Renal cortex interstitium (tissue), 11 donors: ENCODE measurements at regions not wholly inside any gene's neighbourhood (a gene's known extent, or its start where the extent isn't known, plus 50 kb on each side); places are given as distances from the start of the nearest gene placed in this dataset.

Experiments used
- DNase-seq, 11 donors: peaks; one replicate each; pipeline ENCODE4 v3.0.0-alpha.2; 2013; ENCODE audit warnings: low read depth in 9 of 11, low spot score in 4 of 11; ENCODE audit errors: extremely low read depth in 1 of 11

- DNase-seq = no peak
Observed at GRCh38 chr14:88929656-88930436, 105.4 kb downstream of the TTC8 start.

GRCh38 chr14:88931321-88932110, 107.1 kb downstream of the TTC8 start:
- no peak for DNase-seq

- peak in 4 of 11 donors; percentile 7 to 16 (median 9) for DNase-seq
Observed at GRCh38 chr14:88933191-88933590, 108.7 kb downstream of the TTC8 start.

GRCh38 chr14:88934351-88934806, 109.9 kb downstream of the TTC8 start:
- DNase-seq = peak in 10 of 11 donors; percentile 20 to 61 (median 34)

- DNase-seq = no peak
Observed at GRCh38 chr14:88935083-88935482, 110.6 kb downstream of the TTC8 start.

GRCh38 chr14:88937706-88938105, 113.3 kb downstream of the TTC8 start:
- no peak for DNase-seq

- DNase-seq = no peak
Observed at GRCh38 chr14:88940671-88941070, 116.2 kb downstream of the TTC8 start.

GRCh38 chr14:88941414-88941813, 117.0 kb downstream of the TTC8 start:
- no peak for DNase-seq

- no peak for DNase-seq
Observed at GRCh38 chr14:88947646-88948598, 123.5 kb downstream of the TTC8 start.

- no peak for DNase-seq
Observed at GRCh38 chr14:88950069-88950468, 125.6 kb downstream of the TTC8 start.

GRCh38 chr14:88951370-88951769, 126.9 kb downstream of the TTC8 start:
- DNase-seq = no peak

GRCh38 chr14:88952901-88953300, 128.4 kb downstream of the TTC8 start:
- DNase-seq = no peak

- no peak for DNase-seq
Observed at GRCh38 chr14:88955455-88955854, 131.0 kb downstream of the TTC8 start.

GRCh38 chr14:88960496-88960895, 136.0 kb downstream of the TTC8 start:
- DNase-seq = no peak

GRCh38 chr14:88961214-88961613, 136.8 kb downstream of the TTC8 start:
- DNase-seq = no peak

GRCh38 chr14:88962356-88962755, 137.9 kb downstream of the TTC8 start:
- no peak for DNase-seq

- no peak for DNase-seq
Observed at GRCh38 chr14:88967299-88967698, 142.8 kb downstream of the TTC8 start.

GRCh38 chr14:88975043-88975830, 150.8 kb downstream of the TTC8 start:
- DNase-seq = peak in 8 of 11 donors; percentile 10 to 40 (median 26)
